HG02973 (cell line): ENCODE measurements at regions not wholly inside any gene's neighbourhood (a gene's known extent, or its start where the extent isn't known, plus 50 kb on each side); places are given as distances from the start of the nearest gene placed in this dataset.
"Not testable (repeated sequence)": the region's sequence is repeated elsewhere in the genome, so short reads cannot be mapped to it uniquely, and the experiment has no call there.

Experiments used
- ATAC-seq: cut with Tn5 transposase; IDR thresholded peaks from one replicate; pipeline ENCODE4 v1.9.1; 2021; ENCODE audit warnings: moderate library complexity; ENCODE audit not compliant: unreplicated experiment

GRCh38 chr15:93954985-93955571 lies 276.3 kb upstream of the MCTP2 start:
- no peak for ATAC-seq

DNA sequence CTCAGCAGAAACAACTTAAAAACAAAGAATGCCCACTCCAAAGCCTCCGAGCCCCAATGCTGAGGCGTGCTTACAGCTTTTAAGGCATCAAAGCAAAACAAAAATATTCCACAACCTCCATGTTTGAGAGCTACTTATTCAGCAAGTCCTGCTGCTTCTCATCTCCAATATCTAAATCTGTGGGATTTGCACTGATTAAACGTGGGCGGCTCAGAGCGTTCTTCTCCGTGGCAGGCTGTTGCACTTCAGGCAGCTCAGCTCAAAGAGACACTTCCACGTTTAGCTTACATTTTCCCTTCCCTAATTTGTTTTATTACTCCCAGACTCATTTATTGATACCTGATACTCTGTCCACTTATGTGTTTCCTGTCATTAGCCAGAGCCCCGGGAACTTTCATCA lies 282.6 kb upstream of the MCTP2 start:
- no peak for ATAC-seq

GRCh38 chr15:93943586-93943985 lies 287.8 kb upstream of the MCTP2 start:
- no peak for ATAC-seq

DNA sequence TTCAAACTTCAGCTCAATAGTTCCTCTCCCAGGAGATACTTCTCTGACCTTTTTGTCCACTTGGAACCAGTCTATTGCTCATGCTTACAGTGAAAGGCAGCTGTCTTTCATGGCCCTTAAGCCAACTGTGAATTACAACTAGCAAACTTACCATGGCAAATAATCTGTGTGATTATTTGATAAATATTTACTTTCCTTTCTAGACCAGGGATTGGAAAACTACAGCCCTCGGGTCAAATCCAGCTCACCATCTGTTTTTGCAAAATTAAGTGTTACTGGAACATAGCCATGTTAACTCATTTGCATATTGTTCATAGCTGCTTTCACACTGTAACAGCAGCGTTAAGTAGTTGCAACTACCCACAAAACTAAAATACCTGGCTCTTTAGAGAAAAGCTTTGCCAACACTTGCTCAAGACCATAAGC lies 289.1 kb upstream of the MCTP2 start:
- ATAC-seq: no peak

DNA sequence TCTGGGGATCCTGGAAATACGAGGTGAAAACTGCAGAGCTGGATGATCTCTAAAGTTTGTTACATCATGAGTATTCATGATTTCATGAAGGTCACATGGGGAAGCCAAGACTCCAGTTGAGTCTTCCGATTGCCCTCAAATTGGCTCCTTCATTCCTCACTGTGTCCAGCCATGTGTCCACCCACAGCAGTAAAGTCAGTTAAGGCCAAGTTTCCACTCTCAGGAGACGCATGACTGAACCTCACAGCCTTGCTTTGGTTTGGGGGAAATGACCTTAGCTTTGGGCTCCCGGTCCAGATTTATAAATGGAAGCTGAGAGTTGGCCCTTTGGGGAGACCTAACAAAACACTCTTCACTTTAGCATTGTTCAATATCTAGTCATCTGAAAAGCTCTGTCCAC lies 289.7 kb upstream of the MCTP2 start:
- ATAC-seq: no peak

DNA sequence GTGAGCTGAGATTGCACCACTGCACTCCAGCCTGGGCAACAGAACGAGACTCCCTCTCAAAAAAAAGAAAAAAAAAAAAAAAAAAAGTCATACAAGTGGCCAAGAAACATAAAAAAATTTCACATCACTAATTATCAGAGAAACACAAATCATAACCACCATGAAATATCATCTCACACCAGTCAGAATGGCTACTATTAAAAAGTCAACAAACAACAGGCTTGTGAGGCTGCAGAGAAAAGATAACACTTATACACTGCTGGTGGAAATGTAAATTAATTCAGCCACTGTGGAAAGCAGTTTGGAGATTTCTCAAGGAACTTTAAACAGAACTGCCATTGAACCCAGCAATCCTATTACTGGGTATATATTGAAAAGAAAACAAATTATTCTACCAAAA lies 291.1 kb upstream of the MCTP2 start:
- ATAC-seq: no peak

DNA sequence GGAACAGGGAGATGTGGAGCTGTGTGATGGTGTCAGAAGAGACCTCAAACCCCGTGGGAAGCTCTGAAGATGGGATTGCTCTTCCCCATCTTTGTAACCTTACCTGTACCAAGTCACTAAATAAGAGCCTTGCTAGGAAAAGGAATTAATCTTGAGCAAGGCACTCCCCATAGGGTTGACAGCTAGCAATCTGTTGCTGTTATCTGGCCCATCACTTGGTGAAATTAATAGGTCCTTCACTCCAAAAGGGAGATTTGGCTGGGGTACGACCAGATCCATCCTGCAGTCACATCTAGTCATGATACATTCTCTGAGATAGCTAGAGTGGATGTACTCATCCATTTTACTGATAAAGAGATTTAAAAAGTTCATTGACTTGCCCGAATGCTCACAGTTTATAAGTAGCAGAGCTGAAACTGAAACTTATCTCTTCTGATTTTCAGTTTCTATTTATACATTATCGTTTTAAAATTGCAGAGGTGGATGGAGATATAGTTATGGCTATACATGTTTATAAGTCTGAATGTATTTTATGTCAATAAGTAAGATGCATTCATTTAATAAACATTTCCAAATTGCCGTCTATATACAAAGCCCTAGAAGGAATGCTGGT lies 299.1 kb upstream of the MCTP2 start:
- ATAC-seq: peak; percentile 93

GRCh38 chr15:93929375-93930094 lies 301.8 kb upstream of the MCTP2 start:
- no peak for ATAC-seq

GRCh38 chr15:93920204-93920603 lies 311.2 kb upstream of the MCTP2 start:
- ATAC-seq: no peak

- ATAC-seq: not testable (repeated sequence)
These were observed 312.6 kb upstream of the MCTP2 start for GRCh38 chr15:93918801-93919200.

DNA sequence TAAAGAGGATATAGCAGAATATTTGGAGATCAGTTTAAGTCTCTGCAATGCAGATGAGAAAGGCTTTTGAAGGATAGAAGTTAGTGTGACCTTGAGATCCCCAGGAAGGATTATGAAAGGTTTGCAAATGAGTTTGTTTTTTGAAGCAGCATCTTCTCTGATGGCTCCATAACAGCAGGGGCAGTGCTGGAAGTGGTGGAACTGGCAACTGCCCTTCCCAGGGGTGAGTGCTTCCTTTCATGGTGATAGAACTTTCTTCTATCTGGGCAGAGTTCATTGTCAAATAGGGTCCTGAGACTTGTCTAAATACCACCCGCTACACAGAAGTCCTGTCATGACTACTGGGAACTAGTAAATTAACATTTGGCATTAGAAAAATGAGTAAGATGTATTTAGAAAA lies 314.2 kb upstream of the MCTP2 start:
- ATAC-seq: no peak

DNA sequence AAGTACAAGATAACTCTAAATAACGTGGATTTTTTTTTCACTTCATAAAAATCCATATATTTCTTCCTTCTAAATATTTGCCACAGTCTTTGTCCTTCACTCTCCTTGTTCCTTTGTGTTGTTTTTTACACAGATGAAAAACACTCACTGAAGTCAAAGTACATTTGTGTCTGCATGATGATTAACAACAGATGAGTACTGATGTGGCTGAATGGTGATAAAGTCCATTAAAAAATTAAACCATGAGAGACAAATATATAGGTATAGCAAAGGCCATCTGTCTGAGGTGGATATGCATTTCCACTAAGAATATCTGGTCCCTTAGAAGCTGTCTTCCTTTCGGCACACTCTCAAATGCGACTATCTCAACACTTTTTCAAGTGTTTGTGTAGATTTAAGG lies 317.5 kb upstream of the MCTP2 start:
- no peak for ATAC-seq

DNA sequence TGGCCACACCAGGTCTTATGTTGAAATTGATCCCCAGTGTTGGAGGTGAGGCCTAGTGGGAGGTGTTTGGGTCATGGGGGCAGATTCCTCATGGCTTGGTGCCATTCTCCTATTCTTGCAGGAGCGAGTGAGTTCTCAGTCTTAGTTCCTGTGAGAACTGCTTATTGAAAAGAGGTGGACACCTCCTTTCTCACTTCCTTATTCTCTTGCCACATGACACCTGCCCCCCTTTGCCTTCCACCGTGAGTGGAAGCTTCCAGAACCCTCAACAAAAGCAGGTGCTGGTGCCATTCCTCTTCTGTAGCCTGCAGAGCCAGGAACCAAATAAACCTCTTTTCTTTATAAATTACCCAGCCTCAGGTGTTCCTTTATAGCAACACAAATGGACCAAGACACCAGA lies 318.1 kb upstream of the MCTP2 start:
- ATAC-seq: no peak

DNA sequence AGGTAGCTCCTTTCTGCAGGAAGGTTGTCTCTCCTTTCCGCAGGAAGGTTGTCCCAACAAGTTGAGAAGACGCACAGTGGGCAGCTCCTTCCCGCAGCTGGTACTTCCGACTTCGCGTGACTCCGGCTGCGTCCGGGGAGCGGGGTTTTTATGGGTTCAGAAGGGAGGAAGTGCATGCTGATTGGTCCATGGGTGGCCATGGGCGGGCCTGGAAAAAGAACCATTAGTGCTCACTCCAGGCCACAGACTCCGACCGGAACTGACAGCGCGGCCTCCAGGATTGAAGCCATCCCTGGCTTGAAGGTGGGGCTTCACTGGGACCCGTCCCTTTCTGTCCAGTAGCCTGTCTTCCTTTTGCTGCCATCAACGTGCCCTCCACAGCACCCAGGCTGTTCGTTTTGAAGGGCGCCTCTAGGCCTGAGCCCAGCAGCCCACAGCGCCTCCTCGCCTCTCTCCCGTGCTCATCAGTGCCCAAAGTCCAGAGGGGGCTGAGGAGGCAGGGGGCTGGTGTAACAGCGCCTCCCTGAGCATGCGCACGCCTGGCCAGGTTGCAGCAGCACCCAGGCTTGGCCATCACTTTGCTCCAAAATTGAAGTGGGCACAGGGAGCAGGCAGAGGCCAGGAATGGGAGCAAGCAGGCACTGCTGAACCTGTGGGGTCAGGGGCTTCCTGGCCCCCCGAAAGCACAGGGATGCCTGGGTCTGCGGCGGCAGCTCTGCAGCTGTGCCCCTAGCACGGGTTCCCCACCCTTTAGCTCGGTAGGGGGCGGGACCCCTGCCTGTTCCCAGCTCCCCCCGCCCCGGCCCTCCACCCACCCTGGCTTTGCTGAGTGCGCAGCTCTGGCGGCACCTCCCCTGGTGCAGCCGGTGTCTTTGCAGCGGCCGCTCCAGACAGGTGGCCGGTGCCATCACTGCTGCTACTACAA lies 330.6 kb upstream of the MCTP2 start:
- no peak for ATAC-seq

DNA sequence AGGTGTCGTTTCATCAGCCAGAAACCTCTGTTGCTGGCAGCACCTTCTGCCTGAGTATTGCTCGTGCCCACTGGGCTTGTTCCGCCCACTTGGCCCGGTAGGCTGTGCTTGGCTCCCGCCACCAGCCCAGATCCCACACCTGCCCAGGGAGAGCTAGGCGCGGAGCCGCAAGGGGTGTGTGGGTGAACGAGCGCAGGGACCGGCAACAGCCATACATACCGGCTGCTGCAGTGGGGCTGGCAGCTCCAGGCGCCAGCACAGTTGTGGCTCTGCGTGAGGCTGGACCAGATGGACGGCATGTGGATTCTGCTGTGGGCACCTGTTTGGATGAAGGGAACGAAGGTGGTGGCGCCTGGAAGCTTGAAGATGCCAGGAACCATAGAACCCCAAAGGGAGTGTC lies 331.5 kb upstream of the MCTP2 start:
- ATAC-seq: no peak

- ATAC-seq: no peak
These were observed 334.0 kb upstream of the MCTP2 start for GRCh38 chr15:93897377-93897776.

- ATAC-seq: no peak
These were observed 335.2 kb upstream of the MCTP2 start for GRCh38 chr15:93895976-93896770.

DNA sequence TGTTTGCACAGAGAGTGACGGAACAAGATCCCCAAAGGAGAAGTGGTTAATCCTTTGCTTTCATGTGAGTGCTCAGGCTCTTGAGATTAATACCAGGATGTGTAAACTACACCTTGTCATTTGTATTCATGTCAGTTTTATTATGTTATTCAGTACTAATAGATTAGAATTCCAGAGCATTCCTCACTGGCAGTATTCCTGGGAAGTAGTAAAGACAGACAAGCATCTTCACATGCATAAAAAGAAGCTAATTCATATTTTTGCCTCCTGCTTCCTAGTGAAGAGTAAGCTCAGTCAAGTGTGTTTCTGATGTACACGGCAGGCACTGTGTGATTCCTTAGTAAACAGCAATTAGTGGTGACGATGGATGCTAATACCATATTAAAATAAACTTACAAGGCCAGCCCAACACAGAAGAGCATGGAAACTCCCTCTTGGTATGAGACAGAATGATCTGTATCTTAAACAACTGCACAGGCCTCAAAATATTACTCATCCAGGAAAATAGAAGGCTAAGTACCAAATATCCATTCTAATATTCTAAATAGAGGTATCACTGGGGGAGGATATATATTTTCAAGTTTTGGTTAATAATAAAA lies 336.8 kb upstream of the MCTP2 start:
- no peak for ATAC-seq

DNA sequence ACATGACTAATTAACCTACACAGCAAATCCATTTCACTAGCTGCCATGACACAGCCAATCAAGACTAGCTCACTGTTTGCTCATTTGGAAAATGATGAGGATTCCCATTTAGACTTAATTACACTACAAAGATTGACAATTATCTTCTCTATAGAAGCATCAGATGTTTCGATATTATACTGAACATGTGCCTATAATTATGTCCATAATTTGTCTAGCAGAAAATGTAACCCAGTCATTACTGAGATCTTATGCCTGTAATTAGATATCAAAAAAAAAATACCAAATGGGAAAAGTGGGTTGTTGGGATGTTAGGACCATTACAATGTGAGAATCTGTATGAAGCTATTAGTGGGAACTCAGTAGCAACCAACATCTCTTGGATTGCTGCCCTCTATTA lies 344.2 kb upstream of the MCTP2 start:
- no peak for ATAC-seq

DNA sequence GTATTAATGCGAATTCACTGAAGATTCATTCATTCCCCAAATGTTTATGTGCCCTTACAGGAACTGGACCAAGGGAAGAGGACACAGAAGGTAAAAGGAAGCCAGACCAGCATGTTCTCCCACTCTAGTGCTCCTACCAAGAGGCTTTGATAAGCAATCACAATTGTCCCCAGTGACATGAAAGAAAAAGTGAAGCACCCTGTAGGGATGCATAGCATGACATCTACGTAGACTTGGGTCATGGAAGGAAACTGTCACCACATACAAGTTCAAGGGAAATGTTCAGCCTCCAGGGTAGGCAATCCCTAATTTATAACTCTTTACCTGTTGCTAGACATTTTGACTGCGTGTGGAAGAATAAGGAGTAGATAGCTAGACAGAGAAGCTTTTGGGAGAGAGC lies 348.6 kb upstream of the MCTP2 start:
- ATAC-seq: no peak
